GM18867 (cell line): ENCODE measurements at regions not wholly inside any gene's neighbourhood (a gene's known extent, or its start where the extent isn't known, plus 50 kb on each side); places are given as distances from the start of the nearest gene placed in this dataset.
"Not testable (repeated sequence)": the region's sequence is repeated elsewhere in the genome, so short reads cannot be mapped to it uniquely, and the experiment has no call there.

ENCODE experiments used
- ATAC-seq: cut with Tn5 transposase; IDR thresholded peaks from one replicate; pipeline ENCODE4 v1.9.1; 2021; ENCODE audit warnings: mild to moderate bottlenecking, moderate library complexity; ENCODE audit not compliant: unreplicated experiment

DNA sequence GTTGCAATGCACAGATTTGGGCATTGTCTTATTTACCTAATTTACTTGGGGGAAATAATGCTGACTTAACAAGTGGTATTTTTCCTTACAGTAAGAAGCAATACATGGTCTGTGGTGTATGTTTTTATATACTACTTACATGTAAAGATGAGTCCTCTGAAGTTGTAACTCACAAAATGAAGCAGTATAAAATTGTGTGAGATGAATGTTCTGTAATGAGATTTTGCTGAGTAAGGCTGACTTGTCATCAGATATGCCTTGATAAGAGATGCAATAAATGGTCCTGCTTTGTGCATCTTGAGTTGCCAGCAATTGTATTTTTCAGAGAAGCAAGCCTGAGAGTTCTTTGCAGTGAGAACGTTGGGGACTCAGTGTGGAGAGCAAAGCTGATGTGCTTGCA is 92.2 kb upstream of the GNAQ start:
- ATAC-seq = no peak

DNA sequence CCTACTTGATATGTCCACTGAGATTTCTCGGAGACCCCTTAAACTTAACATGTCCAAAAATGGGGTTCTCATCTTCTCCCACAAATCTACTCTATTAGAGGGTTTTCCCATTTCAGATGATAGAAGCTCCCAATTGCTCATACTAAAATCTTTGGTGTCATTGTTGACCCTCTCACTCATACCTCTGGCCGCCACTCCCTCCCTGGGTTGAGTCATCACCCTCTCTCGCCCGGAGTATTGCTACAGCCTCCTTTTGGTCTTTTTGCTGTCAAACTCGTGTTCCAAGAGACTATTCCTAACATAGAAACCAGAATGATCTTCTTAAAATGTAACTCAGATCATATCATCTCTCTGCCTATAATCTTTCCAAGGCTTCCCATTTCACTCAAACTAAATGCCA is 91.0 kb upstream of the GNAQ start:
- no peak for ATAC-seq

DNA sequence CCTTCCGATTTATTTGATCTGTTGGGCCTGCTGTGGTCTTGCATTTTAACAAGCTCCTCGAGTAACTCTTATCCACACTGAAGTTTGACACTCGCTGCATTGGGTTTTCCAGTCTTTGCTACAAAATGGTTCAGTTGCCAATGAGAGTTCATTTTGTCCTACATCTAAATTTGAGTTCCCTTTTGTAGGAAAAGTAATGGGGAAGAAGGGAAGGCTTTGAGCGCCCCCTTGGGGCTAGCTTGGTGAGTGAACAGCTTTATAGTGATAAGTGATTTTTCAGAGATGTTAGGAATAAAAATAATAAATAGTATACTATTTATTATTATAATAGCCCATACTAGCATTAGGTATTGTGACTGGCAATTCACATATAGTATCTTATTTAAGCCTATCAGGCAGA is 89.9 kb upstream of the GNAQ start:
- ATAC-seq = no peak

DNA sequence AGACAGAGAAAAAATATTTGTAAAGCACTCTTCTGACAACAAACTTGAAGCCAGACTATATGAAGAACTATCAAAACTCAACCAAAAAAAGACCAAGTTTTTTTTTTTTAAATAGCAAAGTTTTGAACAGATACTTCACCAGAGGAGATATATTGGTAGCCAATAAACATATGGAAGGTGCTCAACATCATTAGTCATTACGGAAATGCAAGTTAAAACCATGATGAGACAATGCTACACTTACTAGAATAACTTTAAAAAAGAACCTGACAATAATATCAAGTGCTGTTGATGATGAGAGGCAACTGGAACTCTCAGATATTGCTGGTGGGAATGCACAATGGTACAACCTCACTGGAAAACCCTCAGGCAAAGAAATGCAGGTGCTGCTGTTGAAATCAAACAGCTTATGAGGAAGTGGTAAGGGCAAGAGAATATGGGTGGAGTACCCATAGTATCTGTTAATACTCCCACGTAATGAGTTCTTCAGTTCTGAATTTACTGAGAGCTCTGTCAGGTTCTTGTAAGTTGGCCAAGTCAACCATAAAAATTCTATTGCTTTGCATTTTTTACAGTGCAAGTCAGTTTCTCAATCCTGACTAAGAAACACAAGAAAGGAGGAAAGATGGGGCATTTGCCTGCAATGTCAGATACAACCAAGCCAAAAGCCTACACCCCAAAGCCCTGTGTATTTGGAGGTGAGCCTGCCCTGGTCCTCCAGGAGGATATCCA is 87.3 kb upstream of the GNAQ start:
- peak; percentile 93 for ATAC-seq

DNA sequence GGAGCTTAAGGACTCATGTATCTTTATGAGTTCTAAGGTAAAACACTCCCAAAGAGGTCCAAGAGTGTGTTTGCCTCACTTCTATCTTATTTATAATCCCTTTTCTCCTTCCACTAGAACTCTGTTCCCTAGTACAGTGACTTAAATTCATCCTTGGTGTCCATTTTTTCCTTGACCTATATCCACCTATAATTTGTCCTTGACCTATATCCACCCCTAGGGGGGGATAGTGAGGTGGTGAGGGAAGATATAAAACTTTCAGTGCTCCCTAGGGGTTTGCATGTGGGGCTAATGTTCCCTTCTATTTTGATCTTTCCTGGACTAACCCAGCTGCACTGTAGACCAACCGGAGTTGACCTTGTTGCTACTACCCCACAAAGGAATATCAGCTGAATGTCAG is 83.5 kb upstream of the GNAQ start:
- no peak for ATAC-seq

DNA sequence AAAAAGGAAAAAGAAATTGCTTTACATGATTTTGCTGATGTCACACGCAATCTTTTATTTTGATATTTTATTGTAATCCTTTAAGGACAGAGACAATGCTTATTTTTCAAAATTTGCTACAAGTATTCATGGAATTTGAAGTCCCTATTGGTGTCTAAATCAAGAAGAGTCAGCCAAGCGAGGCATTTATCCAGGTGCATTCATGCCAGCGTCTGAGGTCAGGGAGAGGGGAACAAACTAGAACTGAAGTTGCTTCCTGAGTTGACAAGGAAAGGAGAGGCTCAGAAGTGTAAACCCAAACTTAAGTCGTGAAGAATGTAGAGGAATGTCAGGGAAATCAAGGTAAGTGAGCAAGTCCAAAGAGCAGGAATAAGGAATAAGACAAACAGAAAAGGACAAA is 83.0 kb upstream of the GNAQ start:
- no peak for ATAC-seq

DNA sequence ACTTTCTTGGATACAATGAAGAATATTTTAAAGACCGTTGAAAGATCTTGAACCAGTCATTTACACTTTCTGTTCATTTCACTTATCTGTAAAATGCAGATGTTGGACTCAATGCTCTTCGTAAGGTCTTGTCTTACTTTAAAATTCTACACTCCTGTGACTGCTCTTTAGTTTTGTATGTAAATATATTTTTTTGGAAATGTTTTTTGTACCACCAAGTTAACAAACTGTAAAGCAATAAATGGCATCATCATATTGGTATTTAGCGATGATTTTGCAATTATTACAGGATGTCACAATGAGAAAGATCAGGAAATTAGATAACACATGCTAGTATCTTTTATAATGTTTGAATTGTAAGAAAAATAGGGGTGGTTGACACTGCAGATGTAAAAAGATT is 80.8 kb upstream of the GNAQ start:
- ATAC-seq = no peak

DNA sequence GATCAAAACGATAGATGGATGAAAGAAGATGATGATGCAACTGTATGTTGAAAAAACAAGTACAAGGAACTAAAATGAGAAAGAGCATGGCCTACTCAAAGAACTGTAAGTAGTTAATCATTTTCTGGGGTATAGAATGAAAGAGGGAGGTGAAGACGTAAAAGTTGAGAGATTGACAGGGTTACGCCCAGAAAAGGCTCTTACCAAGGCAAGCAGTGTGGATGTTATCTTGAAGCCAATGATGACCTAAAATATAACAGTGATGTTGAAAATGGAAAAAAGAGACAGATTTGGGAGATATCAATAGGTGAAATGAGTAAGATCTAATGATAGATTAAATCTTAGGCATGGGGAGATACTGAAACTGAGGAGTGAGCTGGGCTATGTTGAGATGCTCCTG is 80.4 kb upstream of the GNAQ start:
- no peak for ATAC-seq

DNA sequence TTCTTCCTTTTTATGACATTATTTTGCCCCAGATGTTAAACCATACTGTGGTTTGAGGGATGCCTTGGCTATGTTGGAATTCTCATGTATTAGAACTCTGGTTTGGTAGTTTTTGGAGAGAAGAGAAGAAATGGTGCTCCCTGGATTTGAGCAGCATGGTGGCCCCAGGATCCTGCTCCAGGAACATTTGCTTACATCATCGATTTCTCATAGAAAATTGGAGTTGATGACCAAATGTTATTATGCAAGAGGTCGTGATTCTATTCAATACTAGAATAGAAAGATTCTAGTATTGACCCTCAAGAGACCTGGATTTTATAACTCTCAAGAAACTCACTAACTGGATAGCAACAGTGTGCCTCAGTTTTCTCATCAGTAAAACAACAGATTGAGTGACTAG is 77.5 kb upstream of the GNAQ start:
- ATAC-seq = no peak

DNA sequence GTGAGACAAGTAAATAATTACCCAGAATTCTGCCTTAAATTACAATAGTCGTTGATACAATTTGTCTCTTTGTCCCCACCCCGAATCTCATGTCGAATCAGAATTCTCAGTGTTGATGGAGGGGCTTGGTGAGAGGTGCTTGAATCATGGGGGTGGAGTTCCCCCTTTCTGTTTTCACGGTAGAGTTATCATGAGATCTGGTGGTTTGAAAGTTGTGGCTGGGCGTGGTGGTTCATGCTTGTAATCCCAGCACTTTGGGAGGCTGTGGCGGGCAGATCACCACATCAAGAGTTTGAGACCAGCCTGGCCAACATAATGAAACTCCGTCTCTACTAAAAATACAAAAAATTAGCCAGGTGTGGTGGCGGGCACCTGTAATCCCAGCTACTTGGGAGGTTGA is 75.0 kb upstream of the GNAQ start:
- not testable (repeated sequence) for ATAC-seq

DNA sequence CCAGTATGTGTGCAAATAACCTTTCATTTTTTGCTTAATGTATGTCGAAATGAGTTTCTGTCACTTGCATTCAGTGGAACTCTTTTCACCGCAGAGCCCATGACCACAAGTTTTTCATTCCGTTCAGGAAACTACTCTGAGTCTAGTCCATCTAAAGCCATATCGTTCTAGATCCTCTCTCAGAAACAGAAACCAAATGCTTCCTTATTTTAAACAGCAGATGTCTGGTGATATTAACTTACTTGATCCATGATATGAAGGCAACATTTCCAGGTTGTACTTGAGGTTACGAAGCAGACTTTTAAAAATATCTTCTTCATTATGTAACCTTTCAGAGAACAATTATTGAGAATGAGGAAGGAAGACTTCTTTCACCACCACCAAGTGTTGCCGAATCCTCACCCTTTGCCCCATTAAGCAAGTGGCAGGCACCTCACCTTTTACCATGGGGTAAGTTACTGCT is 72.4 kb upstream of the GNAQ start:
- peak; percentile 83 for ATAC-seq

DNA sequence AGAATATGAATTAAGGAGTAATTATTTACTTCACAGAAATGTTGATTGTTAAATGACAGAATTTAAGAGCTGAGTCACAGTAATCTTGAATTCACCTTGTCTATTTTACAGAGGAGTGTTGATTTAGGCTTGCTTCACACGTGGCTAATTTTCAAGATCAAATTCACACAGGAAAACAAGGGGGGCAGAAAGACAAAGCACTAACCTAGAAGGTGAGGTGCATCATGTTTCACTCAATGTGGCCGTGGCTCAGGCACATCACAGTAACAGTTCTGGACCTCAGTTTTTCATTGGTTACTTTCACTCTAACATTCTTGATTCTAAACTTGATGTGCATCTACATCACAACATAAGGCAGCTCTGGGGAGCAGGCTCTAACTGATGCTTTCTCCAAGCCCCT is 69.6 kb upstream of the GNAQ start:
- ATAC-seq = no peak

DNA sequence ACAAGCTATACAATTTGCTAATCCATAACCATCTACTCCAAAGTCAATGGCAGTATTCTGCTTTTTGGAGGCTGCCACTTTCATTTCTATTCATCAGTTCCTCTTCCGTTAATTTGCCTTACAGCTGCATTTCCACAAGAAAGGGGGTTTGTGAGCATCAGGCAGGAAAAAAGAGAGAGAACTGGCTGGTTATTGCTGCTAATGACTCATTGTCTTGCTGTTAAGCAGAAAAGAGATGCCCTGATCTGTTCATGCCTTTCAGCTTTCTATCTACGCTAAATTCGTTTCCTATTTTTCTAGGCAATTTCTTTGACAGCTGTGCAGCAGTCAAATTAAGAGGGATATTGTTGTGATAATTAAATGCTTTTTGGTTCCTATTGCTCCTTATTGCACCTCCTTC is 65.9 kb upstream of the GNAQ start:
- no peak for ATAC-seq

DNA sequence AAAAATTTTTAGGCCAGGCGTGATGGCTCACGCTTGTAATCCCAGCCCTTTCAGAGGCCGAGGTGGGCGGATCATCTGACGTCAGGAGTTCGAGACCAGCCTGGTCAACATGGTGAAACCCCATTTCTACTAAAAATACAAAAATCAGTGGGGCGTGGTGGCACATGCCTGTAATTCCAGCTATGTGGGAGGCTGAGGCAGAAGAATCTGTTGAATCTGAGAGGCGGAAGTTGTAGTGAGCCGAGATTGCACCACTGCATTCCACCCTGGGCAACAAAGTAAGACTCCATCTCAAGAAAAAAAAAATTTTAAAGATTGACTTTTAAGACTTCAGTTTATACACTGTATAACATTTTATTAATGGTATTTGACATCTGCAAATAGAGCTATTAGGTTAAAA is 60.1 kb upstream of the GNAQ start:
- no peak for ATAC-seq

DNA sequence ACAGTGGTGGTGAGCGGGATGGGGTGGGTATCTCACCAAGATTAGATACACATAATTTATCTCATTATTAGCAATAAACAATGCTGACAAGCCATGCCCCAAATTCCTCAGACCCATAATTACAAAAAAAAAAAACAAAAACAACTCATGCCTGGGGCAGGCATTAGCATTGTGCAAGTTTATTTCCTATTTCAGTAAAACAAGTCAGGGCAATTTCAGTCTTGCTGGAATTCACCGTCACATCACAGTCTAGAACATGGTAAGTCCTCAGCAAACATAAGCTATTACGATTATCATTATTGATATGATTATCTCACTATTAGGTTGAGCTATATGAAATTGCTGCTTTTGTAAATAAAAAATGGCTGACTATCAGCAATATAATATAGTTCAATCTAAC is 57.5 kb upstream of the GNAQ start:
- no peak for ATAC-seq

DNA sequence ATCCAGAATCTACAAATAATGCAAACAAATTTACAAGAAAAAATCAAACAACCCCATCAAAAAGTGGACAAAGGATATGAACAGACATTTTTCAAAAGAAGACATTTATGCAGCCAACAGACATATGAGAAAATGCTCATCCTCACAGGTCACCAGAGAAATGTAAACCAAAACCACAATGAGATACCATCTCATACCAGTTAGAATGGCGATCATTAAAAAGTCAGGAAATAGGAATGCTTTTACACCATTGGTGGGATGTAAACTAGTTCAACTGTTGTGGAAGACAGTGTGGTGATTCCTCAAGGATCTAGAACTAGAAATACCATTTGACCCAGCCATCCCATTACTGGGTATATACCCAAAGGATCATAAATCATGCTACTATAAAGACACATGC is 56.6 kb upstream of the GNAQ start:
- not testable (repeated sequence) for ATAC-seq
